AG04449 (cell line): ENCODE measurements at regions not wholly inside any gene's neighbourhood (a gene's known extent, or its start where the extent isn't known, plus 50 kb on each side); places are given as distances from the start of the nearest gene placed in this dataset.

Experiments
- CTCF ChIA-PET: fragments of 350-600 bp; formaldehyde crosslinking; extraction: SDS; loops from one replicate; lab custom pipeline; 2021; ENCODE audit warnings: antibody characterized with exemption; lab: Yijun Ruan, JAX
- POLR2A ChIA-PET: fragments of 400-600, 350-600 bp; formaldehyde crosslinking; extraction: SDS; loops from one replicate; lab custom pipeline; 2020; ENCODE audit warnings: antibody characterized with exemption, inconsistent platforms; lab: Yijun Ruan, JAX
- DNase-seq: peaks from one replicate; pipeline ENCODE4 v3.0.0-alpha.2; 2010; ENCODE audit warnings: low read depth, low spot score
- H3K4me3 ChIP-seq: 2 replicates; pipeline ENCODE4 v1.5.1; 2011; ENCODE audit warnings: low read depth, mild to moderate bottlenecking, control low read depth, low read length
- CTCF ChIP-seq: IDR thresholded peaks from one replicate; pipeline ENCODE4 v1.5.1; 2011; ENCODE audit warnings: mild to moderate bottlenecking, moderate library complexity, low read length, control low read depth, inconsistent platforms; ENCODE audit not compliant: insufficient read depth; ENCODE audit errors: missing control alignments

- TF ChIP-seq CTCF = no peak
- ChIA-PET POLR2A (no interaction called here), CTCF (no interaction called here)
- H3K4me3 ChIP-seq = no peak overlapping the region
- DNase-seq = no peak
Measured at GRCh38 chr7:45450571-45451204, 123.5 kb upstream of the ADCY1 start.

GRCh38 chr7:45451342-45452035 lies 122.7 kb upstream of the ADCY1 start:
- H3K4me3 ChIP-seq = no peak overlapping the region
- POLR2A ChIA-PET = no interaction called here
- CTCF ChIA-PET = no interaction called here
- no peak for DNase-seq
- TF ChIP-seq CTCF = no peak

GRCh38 chr7:45454771-45455170 lies 119.4 kb upstream of the ADCY1 start:
- no peak for TF ChIP-seq CTCF
- DNase-seq = no peak
- H3K4me3 ChIP-seq = no peak overlapping the region
- CTCF ChIA-PET = no interaction called here
- POLR2A ChIA-PET = no interaction called here

- CTCF ChIA-PET = no interaction called here
- POLR2A ChIA-PET = no interaction called here
- no peak for DNase-seq
- no peak overlapping the region for H3K4me3 ChIP-seq
- TF ChIP-seq CTCF = no peak
Measured at GRCh38 chr7:45455662-45456061, 118.5 kb upstream of the ADCY1 start.

GRCh38 chr7:45456105-45456504 lies 118.1 kb upstream of the ADCY1 start:
- no peak overlapping the region for H3K4me3 ChIP-seq
- DNase-seq = no peak
- ChIA-PET POLR2A (no interaction called here), CTCF (no interaction called here)
- no peak for TF ChIP-seq CTCF

GRCh38 chr7:45456747-45457524 lies 117.2 kb upstream of the ADCY1 start:
- H3K4me3 ChIP-seq = no peak overlapping the region
- no peak for DNase-seq
- TF ChIP-seq CTCF = no peak
- ChIA-PET CTCF (no interaction called here), POLR2A (no interaction called here)
